ENCODE measurements at regions not wholly inside any gene's neighbourhood (a gene's known extent, or its start where the extent isn't known, plus 50 kb on each side); places are given as distances from the start of the nearest gene placed in this dataset.

GRCh38 chr6:120273411-120273810, 923.9 kb upstream of the MAN1A1 start:
- no peak overlapping the region for H2BK15ac ChIP-seq (ENCODE audit: low read length)
- no peak overlapping the region for H2AFZ ChIP-seq (ENCODE audit: low read length)
- no peak overlapping the region for H3K27ac ChIP-seq (ENCODE audit: low read depth, low read length)
- no peaks in the 10 kb centered on the region for H3K36me3 ChIP-seq (ENCODE audit: control insufficient read depth in 2 of 4, insufficient read depth in 4 of 4, low read length in 3 of 4)
- H3K56ac ChIP-seq (replicated peaks; ENCODE audit: insufficient read length, low read depth, low read length) = no peak overlapping the region
- no peaks in the 10 kb centered on the region for H4K20me1 ChIP-seq (replicated peaks in 1 of 2; ENCODE audit: control insufficient read depth in 1 of 2, insufficient read depth in 2 of 2, low read length in 2 of 2)
- no peak overlapping the region for H3K23ac ChIP-seq (ENCODE audit: insufficient read length)
- H3K4me2 ChIP-seq (ENCODE audit: insufficient read depth in 1 of 2, low read depth in 2 of 2, low read length in 2 of 2) = no peak overlapping the region
- no peaks in the 10 kb centered on the region for H3K79me2 ChIP-seq (ENCODE audit: control insufficient read depth in 1 of 2, insufficient read depth in 2 of 2, low read length in 2 of 2)
- no peak overlapping the region for H2BK20ac ChIP-seq (ENCODE audit: low read length)
- CTCF ChIA-PET (ENCODE audit: partially characterized antibody) = no interaction called here
- WGBS, 2 experiments (ENCODE audit: extremely low coverage in 1 of 2, insufficient coverage in 1 of 2, insufficient read length in 1 of 2, insufficient replicate concordance in 2 of 2, low coverage in 1 of 2, low lambda C conversion rate in 2 of 2, missing lambda C conversion rate in 1 of 2) = 95% methylated on average over 3 of the region's 3 CpGs; no CpG with 5 or more reads in 1 of the 2 experiments
- H3K23me2 ChIP-seq (ENCODE audit: low read depth, low read length) = no peaks in the 10 kb centered on the region
- no peak overlapping the region for H3K18ac ChIP-seq (ENCODE audit: extremely low read depth, low read length)
- H4K91ac ChIP-seq (replicated peaks; ENCODE audit: insufficient read length, low read length) = no peak overlapping the region
- FAIRE-seq = no peak
- no peak overlapping the region for H4K8ac ChIP-seq (ENCODE audit: extremely low read depth, insufficient read depth, low read length)
- H3K9ac ChIP-seq (replicated peaks in 1 of 4; ENCODE audit: extremely low read depth in 1 of 4, low read depth in 3 of 4, low read length in 3 of 4) = no peak overlapping the region
- no peak overlapping the region for H3K4me3 ChIP-seq (ENCODE audit: extremely low read depth in 1 of 4, insufficient read depth in 2 of 4, low read depth in 3 of 4, low read length in 4 of 4)
- H3K4me1 ChIP-seq (replicated peaks in 1 of 4; ENCODE audit: control insufficient read depth in 3 of 4, insufficient read depth in 4 of 4, low read length in 3 of 4) = no peaks in the 10 kb centered on the region
- H3K14ac ChIP-seq (ENCODE audit: insufficient read length) = no peak overlapping the region
- no peaks in the 10 kb centered on the region for H3K27me3 ChIP-seq (replicated peaks in 1 of 4; ENCODE audit: control insufficient read depth in 3 of 4, extremely low read depth in 1 of 4, insufficient read depth in 3 of 4, low read length in 3 of 4)
- H2BK5ac ChIP-seq (ENCODE audit: low read depth, low read length) = no peak overlapping the region
- H2BK12ac ChIP-seq (ENCODE audit: low read depth, low read length) = no peak overlapping the region
- POLR2A ChIA-PET (ENCODE audit: partially characterized antibody) = no interaction called here
- no peak overlapping the region for H2AK5ac ChIP-seq (ENCODE audit: low read depth, low read length)
- H3K9me3 ChIP-seq (ENCODE audit: insufficient read depth in 2 of 2, low read depth in 1 of 2, low read length in 1 of 2) = peaks cover 6 to 7% of the 10 kb centered on the region in 2 experiments; a peak in 3 of 4 replicates
- H3K4ac ChIP-seq (replicated peaks; ENCODE audit: insufficient read length, low read depth, low read length) = no peak overlapping the region
- H4K5ac ChIP-seq (ENCODE audit: insufficient read length, low read depth, low read length) = no peak overlapping the region
- H3K79me1 ChIP-seq (ENCODE audit: low read depth, low read length) = no peaks in the 10 kb centered on the region
- no peak overlapping the region for H2BK120ac ChIP-seq (replicated peaks; ENCODE audit: low read depth, low read length)
- DNase-seq (ENCODE audit: low read depth in 1 of 2, low spot score in 2 of 2) = no peak
- TF ChIP-seq SUZ12 (IDR thresholded peaks at IDR 0.05; ENCODE audit: low read length) (no peak), CEBPB (IDR thresholded peaks at IDR 0.05; ENCODE audit: low read depth, low read length) (no peak), TBP (IDR thresholded peaks at IDR 0.05; ENCODE audit: low read depth, low read length) (no peak), SP1 (IDR thresholded peaks at IDR 0.05; ENCODE audit: low read depth, low read length) (no peak), RFX5 (IDR thresholded peaks at IDR 0.05; ENCODE audit: borderline replicate concordance, low read depth, low read length) (no peak), JUND (IDR thresholded peaks at IDR 0.05; ENCODE audit: low read length) (no peak), ASH2L (IDR thresholded peaks at IDR 0.05; ENCODE audit: low read length) (no peak), HDAC2 (IDR thresholded peaks at IDR 0.05; ENCODE audit: borderline replicate concordance in 1 of 2, low read depth in 2 of 2, low read length in 2 of 2) (no peak), TCF12 (IDR thresholded peaks at IDR 0.05; ENCODE audit: low read depth, low read length) (no peak), SRF (IDR thresholded peaks at IDR 0.05; ENCODE audit: low read depth, low read length) (no peak), EP300 (IDR thresholded peaks at IDR 0.05; ENCODE audit: borderline replicate concordance in 1 of 2, low read depth in 2 of 2, low read length in 2 of 2) (no peak), HDAC6 (IDR thresholded peaks at IDR 0.05; ENCODE audit: low read depth, low read length) (no peak), KDM5A (IDR thresholded peaks at IDR 0.05; ENCODE audit: low read length) (no peak), TAF1 (IDR thresholded peaks at IDR 0.05; ENCODE audit: low read depth, low read length) (no peak), EZH2 (IDR thresholded peaks at IDR 0.05; ENCODE audit: low read depth, low read length, severe bottlenecking) (no peak), CTBP2 (IDR thresholded peaks at IDR 0.05; ENCODE audit: borderline replicate concordance, insufficient read depth, insufficient read length, low read length) (no peak)
